ENCODE measurements at regions not wholly inside any gene's neighbourhood (a gene's known extent, or its start where the extent isn't known, plus 50 kb on each side); places are given as distances from the start of the nearest gene placed in this dataset.
"Not testable (repeated sequence)": the region's sequence is repeated elsewhere in the genome, so short reads cannot be mapped to it uniquely, and the experiment has no call there.

- CTCF ChIA-PET, result interaction anchor here (0.6 to 1.4 kb wide), 3 partner anchors 530 to 638 kb away, joined by 3 to 6 read pairs (median 4); no protein-coding TSS in a partner anchor
- H3K4me3 ChIP-seq (ENCODE audit: low read depth, low read length), result no peak overlapping the region
- POLR2A ChIA-PET, result no interaction called here
- DNase-seq (ENCODE audit: low read depth, low spot score), result no peak
- no peak for TF ChIP-seq CTCF (IDR thresholded peaks at IDR 0.05; ENCODE audit: insufficient read depth, low read length, missing control alignments)
Observed at GRCh38 chr5:154603011-154603410, 125.0 kb upstream of the HAND1 start.

GRCh38 chr5:154601014-154601413 lies 123.0 kb upstream of the HAND1 start:
- DNase-seq (ENCODE audit: low read depth, low spot score), result no peak
- no peak overlapping the region for H3K4me3 ChIP-seq (ENCODE audit: low read depth, low read length)
- POLR2A ChIA-PET, result no interaction called here
- no peak for TF ChIP-seq CTCF (IDR thresholded peaks at IDR 0.05; ENCODE audit: insufficient read depth, low read length, missing control alignments)
- CTCF ChIA-PET, result no interaction called here

GRCh38 chr5:154598021-154598420 lies 120.0 kb upstream of the HAND1 start:
- no peak for TF ChIP-seq CTCF (IDR thresholded peaks at IDR 0.05; ENCODE audit: insufficient read depth, low read length, missing control alignments)
- H3K4me3 ChIP-seq (ENCODE audit: low read depth, low read length), result no peak overlapping the region
- DNase-seq (ENCODE audit: low read depth, low spot score), result no peak
- ChIA-PET CTCF (no interaction called here), POLR2A (no interaction called here)

DNA sequence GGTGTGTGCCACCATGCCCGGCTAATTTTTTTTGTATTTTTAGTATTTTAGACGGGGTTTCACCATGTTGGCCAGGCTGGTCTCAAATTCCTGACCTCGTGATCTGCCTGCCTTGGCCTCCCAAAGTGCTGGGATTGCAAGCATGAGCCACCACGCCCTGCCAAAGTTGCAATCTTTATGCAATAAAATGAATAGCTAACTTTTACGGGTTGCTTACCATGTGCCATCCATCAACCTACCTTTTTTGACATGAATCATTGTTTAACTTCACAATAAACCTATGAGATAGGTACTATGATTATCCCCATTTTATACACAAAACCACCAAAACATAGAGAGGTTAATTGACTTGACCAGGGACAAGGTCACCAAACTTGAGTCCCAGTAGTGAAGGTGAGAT lies 118.8 kb upstream of the HAND1 start:
- CTCF ChIA-PET; POLR2A ChIA-PET; DNase-seq (ENCODE audit: low read depth, low spot score); H3K4me3 ChIP-seq (ENCODE audit: low read depth, low read length): not testable (repeated sequence)

DNA sequence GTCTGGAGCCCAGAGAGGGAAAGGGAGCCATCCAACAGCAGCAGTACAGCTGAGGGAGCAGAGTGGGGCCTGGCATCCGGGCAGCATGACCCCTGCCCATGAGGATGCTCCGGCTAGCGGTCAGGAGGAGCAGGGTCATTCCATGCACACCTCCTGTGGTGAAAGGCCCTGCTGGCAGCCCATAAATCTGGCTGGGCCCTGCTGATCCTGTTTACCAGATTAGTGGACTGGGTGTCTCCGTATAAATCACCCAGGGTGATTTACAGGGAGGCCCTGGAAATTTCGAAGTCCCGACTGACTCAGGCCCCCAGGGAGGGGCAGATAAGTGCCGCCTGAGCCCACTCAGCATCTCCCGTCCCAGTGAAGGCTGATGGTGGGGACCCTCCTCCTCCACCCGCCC lies 117.6 kb upstream of the HAND1 start:
- CTCF ChIA-PET, result no interaction called here
- DNase-seq (ENCODE audit: low read depth, low spot score), result no peak
- POLR2A ChIA-PET, result no interaction called here
- H3K4me3 ChIP-seq (ENCODE audit: low read depth, low read length), result no peak overlapping the region
- no peak for TF ChIP-seq CTCF (IDR thresholded peaks at IDR 0.05; ENCODE audit: insufficient read depth, low read length, missing control alignments)

DNA sequence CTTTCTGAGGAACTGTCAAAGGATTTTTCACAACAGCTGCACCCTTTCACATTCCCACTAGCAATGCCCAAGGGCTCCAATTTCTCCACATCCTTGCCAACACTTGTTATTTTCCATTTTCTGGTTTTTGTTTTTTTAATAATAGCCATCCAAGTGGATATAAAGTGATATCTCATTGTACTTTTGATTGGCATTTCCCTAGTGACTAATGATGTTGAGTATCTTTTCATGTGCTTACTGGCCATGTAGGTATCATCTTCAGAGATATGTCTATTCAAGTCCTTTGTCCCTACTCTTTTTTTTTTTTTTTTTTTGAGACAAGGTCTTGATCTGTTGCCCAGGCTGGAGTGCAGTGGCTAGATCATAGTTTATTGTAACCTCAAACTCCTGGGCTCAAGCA lies 115.8 kb upstream of the HAND1 start:
- TF ChIP-seq CTCF (IDR thresholded peaks at IDR 0.05; ENCODE audit: insufficient read depth, low read length, missing control alignments), result no peak
- no peak for DNase-seq (ENCODE audit: low read depth, low spot score)
- ChIA-PET CTCF (no interaction called here), POLR2A (no interaction called here)
- no peak overlapping the region for H3K4me3 ChIP-seq (ENCODE audit: low read depth, low read length)

GRCh38 chr5:154593071-154593470 lies 115.0 kb upstream of the HAND1 start:
- no peak for DNase-seq (ENCODE audit: low read depth, low spot score)
- ChIA-PET CTCF (no interaction called here), POLR2A (interaction anchor here (0.6 kb wide), 1 partner anchor 279 kb away, joined by 3 read pairs; no protein-coding TSS in a partner anchor)
- TF ChIP-seq CTCF (IDR thresholded peaks at IDR 0.05; ENCODE audit: insufficient read depth, low read length, missing control alignments), result no peak
- H3K4me3 ChIP-seq (ENCODE audit: low read depth, low read length), result no peak overlapping the region
